NT2/D1 (cell line): ENCODE measurements at regions not wholly inside any gene's neighbourhood (a gene's known extent, or its start where the extent isn't known, plus 50 kb on each side); places are given as distances from the start of the nearest gene placed in this dataset.

Experiments used
- SUZ12 ChIP-seq: IDR thresholded peaks from 2 replicates; pipeline ENCODE4 v1.6.1; 2011; ENCODE audit not compliant: insufficient read length, insufficient read depth; ENCODE audit errors: extremely low read depth
- YY1 ChIP-seq: IDR thresholded peaks from 2 replicates; pipeline ENCODE4 v1.6.1; 2011; ENCODE audit not compliant: insufficient read length, insufficient read depth
- ZNF274 ChIP-seq: IDR thresholded peaks from 2 replicates; pipeline ENCODE4 v1.6.1; 2011; ENCODE audit warnings: mild to moderate bottlenecking, low read depth, low read length

DNA sequence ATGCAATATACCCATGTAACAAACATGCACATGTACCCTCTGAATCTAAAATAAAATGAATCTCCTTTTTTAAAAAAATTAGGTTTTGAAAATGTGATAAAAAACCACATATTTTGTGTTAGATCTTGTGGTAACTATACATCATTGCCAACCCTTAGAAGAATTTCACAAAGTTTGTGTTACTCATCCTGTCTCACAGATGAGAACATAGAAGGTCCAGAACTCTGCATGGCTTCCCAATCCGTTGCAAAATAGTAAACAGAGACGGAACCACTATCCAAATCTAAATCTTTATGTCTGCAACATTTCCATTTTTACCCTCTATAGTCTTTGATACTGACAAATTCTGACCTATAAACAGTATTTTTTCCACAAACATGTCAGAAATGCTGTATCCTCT is 759.9 kb downstream of the KCNJ2 start:
- TF ChIP-seq ZNF274 (no peak), SUZ12 (no peak), YY1 (no peak)
